ENCODE measurements at regions not wholly inside any gene's neighbourhood (a gene's known extent, or its start where the extent isn't known, plus 50 kb on each side); places are given as distances from the start of the nearest gene placed in this dataset.

GRCh38 chr4:62849696-62850095 lies 1559.6 kb downstream of the TECRL start:
- Mint-ChIP-seq H3K36me3 (ENCODE audit: low read depth) (no peaks in the 10 kb centered on the region), H3K9me3 (no peaks in the 10 kb centered on the region), H3K4me1 (peaks cover 4% of the 10 kb centered on the region), H3K27ac (no peak overlapping the region), H3K27me3 (ENCODE audit: insufficient read depth) (no peaks in the 10 kb centered on the region), H3K4me3 (no peak overlapping the region)
- H3K4me1 ChIP-seq (ENCODE audit: control insufficient read depth, insufficient read depth, low read length) = no peaks in the 10 kb centered on the region
- no peak overlapping the region for H3K27ac ChIP-seq (ENCODE audit: low read depth, low read length)
- TF ChIP-seq, protein P1, sequence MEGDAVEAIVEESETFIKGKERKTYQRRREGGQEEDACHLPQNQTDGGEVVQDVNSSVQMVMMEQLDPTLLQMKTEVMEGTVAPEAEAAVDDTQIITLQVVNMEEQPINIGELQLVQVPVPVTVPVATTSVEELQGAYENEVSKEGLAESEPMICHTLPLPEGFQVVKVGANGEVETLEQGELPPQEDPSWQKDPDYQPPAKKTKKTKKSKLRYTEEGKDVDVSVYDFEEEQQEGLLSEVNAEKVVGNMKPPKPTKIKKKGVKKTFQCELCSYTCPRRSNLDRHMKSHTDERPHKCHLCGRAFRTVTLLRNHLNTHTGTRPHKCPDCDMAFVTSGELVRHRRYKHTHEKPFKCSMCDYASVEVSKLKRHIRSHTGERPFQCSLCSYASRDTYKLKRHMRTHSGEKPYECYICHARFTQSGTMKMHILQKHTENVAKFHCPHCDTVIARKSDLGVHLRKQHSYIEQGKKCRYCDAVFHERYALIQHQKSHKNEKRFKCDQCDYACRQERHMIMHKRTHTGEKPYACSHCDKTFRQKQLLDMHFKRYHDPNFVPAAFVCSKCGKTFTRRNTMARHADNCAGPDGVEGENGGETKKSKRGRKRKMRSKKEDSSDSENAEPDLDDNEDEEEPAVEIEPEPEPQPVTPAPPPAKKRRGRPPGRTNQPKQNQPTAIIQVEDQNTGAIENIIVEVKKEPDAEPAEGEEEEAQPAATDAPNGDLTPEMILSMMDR (conservative IDR thresholded peaks at IDR 0.05) = no peak
- H3K9me3 ChIP-seq (ENCODE audit: control insufficient read depth, low read length) = no peaks in the 10 kb centered on the region
- H3K4me3 ChIP-seq (ENCODE audit: low read length) = no peak overlapping the region
- H3K9ac ChIP-seq (ENCODE audit: extremely low read depth, low read length, poor library complexity, severe bottlenecking) = no peak overlapping the region
- no peaks in the 10 kb centered on the region for H3K27me3 ChIP-seq (ENCODE audit: control insufficient read depth, insufficient read depth, low read length, poor library complexity, severe bottlenecking)
- H3K36me3 ChIP-seq (ENCODE audit: control insufficient read depth, insufficient read depth, low read length) = no peaks in the 10 kb centered on the region
- no CpG with 5 or more reads among the region's 1 CpG for whole genome bisulfite sequencing, 2 experiments (ENCODE audit: insufficient coverage in 1 of 2, insufficient read length in 1 of 2)
- no peak for DNase-seq

DNA sequence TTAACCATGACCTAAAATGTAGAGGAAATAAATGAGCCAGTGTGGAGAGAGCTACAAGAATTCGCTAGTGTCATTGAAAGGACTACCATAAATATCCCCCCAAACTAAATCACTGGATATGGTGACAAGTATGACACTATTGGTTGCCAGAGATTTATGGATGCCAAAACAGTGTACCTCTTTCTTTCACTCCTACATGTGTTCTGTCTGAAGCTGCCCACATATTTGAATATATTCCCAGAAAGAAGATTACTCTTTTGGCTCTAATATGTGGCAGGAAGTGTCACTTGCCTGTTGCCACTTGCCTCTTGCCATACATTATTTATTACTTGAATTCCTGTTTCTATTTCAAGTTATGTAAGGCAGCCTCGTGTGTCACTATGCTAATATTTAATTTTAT lies 1573.6 kb downstream of the TECRL start:
- Mint-ChIP-seq H3K4me1 (no peaks in the 10 kb centered on the region), H3K27ac (no peak overlapping the region), H3K4me3 (no peak overlapping the region), H3K27me3 (ENCODE audit: insufficient read depth) (no peaks in the 10 kb centered on the region), H3K36me3 (ENCODE audit: low read depth) (no peaks in the 10 kb centered on the region), H3K9me3 (no peaks in the 10 kb centered on the region)
- TF ChIP-seq, protein P1 (conservative IDR thresholded peaks at IDR 0.05) = no peak
- no peaks in the 10 kb centered on the region for H3K4me1 ChIP-seq (ENCODE audit: control insufficient read depth, insufficient read depth, low read length)
- H3K9me3 ChIP-seq (ENCODE audit: control insufficient read depth, low read length) = no peaks in the 10 kb centered on the region
- WGBS, 2 experiments (ENCODE audit: insufficient coverage in 1 of 2, insufficient read length in 1 of 2) = 93% methylated on average over 1 of the region's 2 CpGs; no CpG with 5 or more reads in 1 of the 2 experiments
- no peaks in the 10 kb centered on the region for H3K36me3 ChIP-seq (ENCODE audit: control insufficient read depth, insufficient read depth, low read length)
- no peaks in the 10 kb centered on the region for H3K27me3 ChIP-seq (ENCODE audit: control insufficient read depth, insufficient read depth, low read length, poor library complexity, severe bottlenecking)
- H3K27ac ChIP-seq (ENCODE audit: low read depth, low read length) = no peak overlapping the region
- no peak overlapping the region for H3K4me3 ChIP-seq (ENCODE audit: low read length)
- no peak overlapping the region for H3K9ac ChIP-seq (ENCODE audit: extremely low read depth, low read length, poor library complexity, severe bottlenecking)
- DNase-seq = no peak

DNA sequence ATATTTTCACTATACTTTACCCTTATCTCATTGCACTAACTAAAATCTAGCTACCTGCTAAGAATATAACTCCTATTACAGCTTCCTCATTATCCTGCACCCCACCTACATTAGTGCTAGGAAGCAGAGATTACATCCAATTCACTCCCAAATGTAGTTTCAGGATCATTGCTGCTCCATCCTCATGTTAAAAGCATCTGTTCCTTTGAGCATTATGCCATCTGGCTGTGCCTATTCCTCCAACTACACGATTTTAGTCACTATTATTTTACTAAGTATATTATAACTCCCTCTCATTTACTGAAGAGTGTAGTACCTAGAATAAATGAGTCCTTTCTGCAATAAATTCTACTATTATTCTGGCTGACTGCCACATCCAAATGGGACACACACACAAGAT lies 1586.9 kb downstream of the TECRL start:
- 78% methylated on average over 1 of the region's 1 CpG; no CpG with 5 or more reads in 1 of the 2 experiments for WGBS, 2 experiments (ENCODE audit: insufficient coverage in 1 of 2, insufficient read length in 1 of 2)
- Histone ChIP-seq H3K27me3 (ENCODE audit: control insufficient read depth, insufficient read depth, low read length, poor library complexity, severe bottlenecking) (no peaks in the 10 kb centered on the region), H3K4me1 (ENCODE audit: control insufficient read depth, insufficient read depth, low read length) (no peaks in the 10 kb centered on the region), H3K4me3 (ENCODE audit: low read length) (no peak overlapping the region), H3K27ac (ENCODE audit: low read depth, low read length) (no peak overlapping the region), H3K9ac (ENCODE audit: extremely low read depth, low read length, poor library complexity, severe bottlenecking) (no peak overlapping the region), H3K9me3 (ENCODE audit: control insufficient read depth, low read length) (no peaks in the 10 kb centered on the region), H3K36me3 (ENCODE audit: control insufficient read depth, insufficient read depth, low read length) (no peaks in the 10 kb centered on the region)
- no peaks in the 10 kb centered on the region for H3K4me1 Mint-ChIP-seq
- no peaks in the 10 kb centered on the region for H3K36me3 Mint-ChIP-seq (ENCODE audit: low read depth)
- peaks cover 5% of the 10 kb centered on the region for H3K9me3 Mint-ChIP-seq
- DNase-seq = no peak
- no peak overlapping the region for H3K4me3 Mint-ChIP-seq
- H3K27me3 Mint-ChIP-seq (ENCODE audit: insufficient read depth) = peaks cover 4% of the 10 kb centered on the region
- TF ChIP-seq, protein P1 (conservative IDR thresholded peaks at IDR 0.05) = no peak
- H3K27ac Mint-ChIP-seq = no peak overlapping the region
